HG02852 (cell line): ENCODE measurements at regions not wholly inside any gene's neighbourhood (a gene's known extent, or its start where the extent isn't known, plus 50 kb on each side); places are given as distances from the start of the nearest gene placed in this dataset.
"Not testable (repeated sequence)": the region's sequence is repeated elsewhere in the genome, so short reads cannot be mapped to it uniquely, and the experiment has no call there.

Experiments used
- ATAC-seq: cut with Tn5 transposase; IDR thresholded peaks from one replicate; pipeline ENCODE4 v1.9.1; 2021; ENCODE audit warnings: mild to moderate bottlenecking, moderate library complexity; ENCODE audit not compliant: unreplicated experiment

GRCh38 chr9:41019858-41020562 lies 108.5 kb downstream of the FOXD4L6 start:
- ATAC-seq: not testable (repeated sequence)

GRCh38 chr9:41018948-41019347 lies 109.5 kb downstream of the FOXD4L6 start:
- not testable (repeated sequence) for ATAC-seq

GRCh38 chr9:41016699-41017098 lies 111.8 kb downstream of the FOXD4L6 start:
- ATAC-seq: not testable (repeated sequence)

GRCh38 chr9:40999952-41000700 lies 128.4 kb downstream of the FOXD4L6 start:
- ATAC-seq: not testable (repeated sequence)

- not testable (repeated sequence) for ATAC-seq
Measured at GRCh38 chr9:40995490-40995889, 133.0 kb downstream of the FOXD4L6 start.

- ATAC-seq: not testable (repeated sequence)
Measured at GRCh38 chr9:40993842-40994241, 134.6 kb downstream of the FOXD4L6 start.

- ATAC-seq: not testable (repeated sequence)
Measured at GRCh38 chr9:40993375-40993774, 135.1 kb downstream of the FOXD4L6 start.

- ATAC-seq: peak; percentile 37
Measured at GRCh38 chr9:40992472-40992821, 136.0 kb downstream of the FOXD4L6 start.

GRCh38 chr9:40991741-40992471 lies 136.6 kb downstream of the FOXD4L6 start:
- peak; percentile 100 for ATAC-seq

GRCh38 chr9:40991100-40991740 lies 137.3 kb downstream of the FOXD4L6 start:
- not testable (repeated sequence) for ATAC-seq

GRCh38 chr9:40986332-40986731 lies 142.1 kb downstream of the FOXD4L6 start:
- ATAC-seq: not testable (repeated sequence)

- not testable (repeated sequence) for ATAC-seq
Measured at GRCh38 chr9:40975351-40975750, 153.1 kb downstream of the FOXD4L6 start.

GRCh38 chr9:40974912-40975311 lies 153.6 kb downstream of the FOXD4L6 start:
- ATAC-seq: not testable (repeated sequence)

GRCh38 chr9:40971773-40972172 lies 156.7 kb downstream of the FOXD4L6 start:
- ATAC-seq: not testable (repeated sequence)

GRCh38 chr9:40970340-40970739 lies 158.1 kb downstream of the FOXD4L6 start:
- not testable (repeated sequence) for ATAC-seq

GRCh38 chr9:40962461-40962860 lies 166.0 kb downstream of the FOXD4L6 start:
- ATAC-seq: not testable (repeated sequence)

- not testable (repeated sequence) for ATAC-seq
Measured at GRCh38 chr9:40951876-40952494, 176.5 kb downstream of the FOXD4L6 start.

- not testable (repeated sequence) for ATAC-seq
Measured at GRCh38 chr9:40946228-40946627, 182.3 kb downstream of the FOXD4L6 start.

GRCh38 chr9:40942730-40943129 lies 185.8 kb downstream of the FOXD4L6 start:
- not testable (repeated sequence) for ATAC-seq

- ATAC-seq: not testable (repeated sequence)
Measured at GRCh38 chr9:40939888-40940209, 188.6 kb downstream of the FOXD4L6 start.
